HepG2 (cell line): ENCODE measurements at regions not wholly inside any gene's neighbourhood (a gene's known extent, or its start where the extent isn't known, plus 50 kb on each side); places are given as distances from the start of the nearest gene placed in this dataset.
"Not testable (repeated sequence)": the region's sequence is repeated elsewhere in the genome, so short reads cannot be mapped to it uniquely, and the experiment has no call there.

ENCODE experiments used
- ATAC-seq: fragments of 200-7000 bp; cut with Tn5 transposase; 3 replicates; pipeline ENCODE4 v1.9.1; 2020; ENCODE audit warnings: mild to moderate bottlenecking, moderate library complexity
- BruUV-seq: library from RNA; stranded (reverse); fragments of 400-500 nt; replicated peaks from 2 replicates; lab custom pipeline; 2021; lab: Mats Ljungman, UMichigan
- CTCF ChIA-PET: fragments of 300-600 bp; formaldehyde crosslinking; extraction: SDS; loops from one replicate; lab custom pipeline; 2021; ENCODE audit warnings: low total read pairs, inconsistent platforms, low intra/inter-chr PET ratio; lab: Yijun Ruan, JAX
- POLR2A ChIA-PET: fragments of 350-600 bp; sonication (Branson Sonifier 250); formaldehyde crosslinking; loops from one replicate; lab custom pipeline; 2020; ENCODE audit warnings: antibody characterized with exemption, inconsistent platforms; lab: Yijun Ruan, JAX
- DNase-seq: peaks from one replicate; pipeline ENCODE4 v3.0.0-alpha.2; 2015; ENCODE audit warnings: low spot score
- FAIRE-seq: peaks from 3 replicates; lab custom pipeline; 2011; peaks lifted over from hg19 to GRCh38; lab: Jason Lieb, UNC
- H2AFZ ChIP-seq: one replicate; pipeline ENCODE4 v1.6.1; 2011; ENCODE audit warnings: low read length, inconsistent platforms
- H3K27ac ChIP-seq: fragments of 300-600 bp; 3 replicates; pipeline ENCODE4 v1.8.0; 2011; ENCODE audit warnings: mixed run types, mild to moderate bottlenecking, mixed read lengths, low read length, inconsistent platforms; ENCODE audit not compliant: insufficient read depth; ENCODE audit errors: extremely low read length
- H3K27me3 ChIP-seq, 2 experiments: fragments of 200-600 bp in 1 of 2; 2 replicates in 1 of 2; 3 replicates in 1 of 2; pipeline versions ENCODE4 v1.6.0 to v1.8.0; 2011; ENCODE audit warnings: low read length in 2 of 2, mild to moderate bottlenecking in 2 of 2, moderate library complexity in 2 of 2, inconsistent platforms in 1 of 2; ENCODE audit not compliant: insufficient read depth in 2 of 2, control insufficient read depth in 1 of 2
- H3K36me3 ChIP-seq, 2 experiments: fragments of 200-600 bp in 1 of 2; replicated peaks in 1 of 2; 2 replicates in 1 of 2; 3 replicates in 1 of 2; pipeline versions ENCODE4 v1.5.1 to v1.8.0; 2011; ENCODE audit warnings: low read length in 2 of 2, inconsistent platforms in 1 of 2; ENCODE audit not compliant: insufficient read depth in 2 of 2, control insufficient read depth in 1 of 2
- H3K4me1 ChIP-seq: 2 replicates; pipeline ENCODE4 v1.5.1; 2012; ENCODE audit warnings: low read length, inconsistent platforms; ENCODE audit not compliant: insufficient read depth
- H3K4me2 ChIP-seq: 2 replicates; pipeline ENCODE4 v1.6.0; 2011; ENCODE audit warnings: low read depth, low read length, inconsistent platforms
- H3K4me3 ChIP-seq, 3 experiments: fragments of 200-600 bp in 1 of 3; sonication (generic), shearing (Covaris generic) in 1 of 3; replicated peaks in 1 of 3; 2 replicates each; pipeline ENCODE4 v1.5.1; 2011 to 2016; ENCODE audit warnings: low read length in 3 of 3, inconsistent platforms in 2 of 3, low read depth in 2 of 3, mild to moderate bottlenecking in 2 of 3, control low read depth in 1 of 3, mixed read lengths in 1 of 3; ENCODE audit not compliant: insufficient read depth in 1 of 3
- H3K79me2 ChIP-seq: one replicate; pipeline ENCODE4 v1.6.1; 2011; ENCODE audit warnings: low read length, inconsistent platforms; ENCODE audit not compliant: insufficient read depth
- H3K9ac ChIP-seq: 2 replicates; pipeline ENCODE4 v1.6.0; 2011; ENCODE audit warnings: mild to moderate bottlenecking, low read depth, low read length, inconsistent platforms; ENCODE audit not compliant: insufficient read depth
- H3K9me3 ChIP-seq: 2 replicates; pipeline ENCODE4 v1.5.1; 2012; ENCODE audit warnings: mild to moderate bottlenecking, low read length
- H4K20me1 ChIP-seq: 2 replicates; pipeline ENCODE4 v1.6.0; 2011; ENCODE audit warnings: inconsistent platforms, mild to moderate bottlenecking, low read length, moderate library complexity; ENCODE audit not compliant: insufficient read depth
- JARID2 ChIP-seq: sonication (generic); formaldehyde crosslinking; IDR thresholded peaks from 2 replicates; pipeline ENCODE4 v1.8.1; 2023; ENCODE audit warnings: missing genetic modification reagents, inconsistent platforms; ENCODE audit not compliant: insufficient replicate concordance
- MEIS2 ChIP-seq: sonication (generic); formaldehyde crosslinking; IDR thresholded peaks from 2 replicates; pipeline ENCODE4 v1.9.0; 2021; ENCODE audit warnings: mild to moderate bottlenecking, missing genetic modification reagents
- SP5 ChIP-seq: IDR thresholded peaks from 2 replicates; pipeline ENCODE4 v1.6.1; 2016; ENCODE audit warnings: low read depth, borderline replicate concordance
- WGBS: methylation state at CpG from one replicate; pipeline ENCODE4 v1.1.6; 2017; ENCODE audit warnings: low lambda C conversion rate; 5-methylcytosine and 5-hydroxymethylcytosine counted together
- in situ Hi-C: cut with HindIII; loops from 2 replicates; pipeline ENCODE4 v1.10.0; 2017; ENCODE audit warnings: low pct_unique_long_range_greater_than_20kb; ENCODE audit not compliant: extremely low pct_ligation_motif_present
- intact Hi-C: fragments of 100-400 bp; cut with micrococcal nuclease; formaldehyde crosslinking; loops from one replicate; pipeline ENCODE4 v1.10.0; 2022; ENCODE audit not compliant: unreplicated experiment

DNA sequence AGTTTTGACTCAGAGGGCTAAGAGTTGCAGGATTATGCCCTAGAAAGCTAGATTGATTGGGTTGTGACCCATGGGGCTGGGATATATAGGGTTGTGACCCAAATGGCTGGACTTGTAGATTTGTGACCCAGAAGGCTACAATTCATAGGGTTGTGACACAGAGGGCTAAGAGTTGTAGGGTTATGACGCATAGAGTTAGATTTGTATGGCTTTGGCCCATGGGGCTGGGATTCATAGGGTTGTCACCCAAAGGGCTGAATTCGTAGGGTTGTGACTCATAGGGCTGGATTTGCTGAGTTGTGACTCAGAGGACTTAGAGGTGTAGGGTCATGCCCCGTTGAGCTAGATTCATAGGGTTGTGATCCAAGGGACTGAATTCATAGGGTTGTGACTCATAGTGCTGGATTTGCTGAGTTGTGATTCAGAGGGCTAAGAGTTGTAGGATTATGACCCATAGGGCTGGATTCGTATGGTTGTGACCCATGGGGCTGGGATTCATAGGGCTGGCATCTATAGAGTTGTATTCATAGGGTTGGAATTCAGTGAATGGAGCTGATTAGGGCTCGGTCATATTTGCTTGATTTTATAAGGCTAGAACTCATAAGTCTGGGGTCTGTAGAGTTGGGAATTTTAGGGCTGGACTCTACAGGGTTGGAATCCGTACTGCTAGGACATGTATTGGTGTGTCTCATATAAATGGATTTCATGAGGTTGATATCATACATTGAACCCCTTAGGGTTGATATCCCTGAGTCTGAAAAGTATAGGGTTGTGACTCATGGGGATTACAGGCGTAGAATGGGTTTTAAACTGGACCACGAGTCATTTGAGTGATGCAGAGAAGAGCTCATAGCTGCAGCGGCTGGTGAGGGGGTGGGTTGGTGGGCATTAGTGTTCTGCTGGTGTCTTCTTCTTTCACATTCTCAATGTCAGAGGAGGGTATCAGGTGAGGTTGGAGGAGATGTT, 125.7 kb downstream of the CRLF2 start:
- no TSS peak for BruUV-seq
- H3K79me2 ChIP-seq: no peaks in the 10 kb centered on the region
- in situ Hi-C loops: no loop called here
- intact Hi-C loops: no loop called here
- POLR2A ChIA-PET: no interaction called here
- CTCF ChIA-PET: no interaction called here
- H3K9ac ChIP-seq: no peak overlapping the region
- no peak overlapping the region for H2AFZ ChIP-seq
- ATAC-seq (no peak), FAIRE-seq (no peak), DNase-seq (no peak)
- no peaks in the 10 kb centered on the region for H3K4me1 ChIP-seq
- no peak overlapping the region for H3K27ac ChIP-seq
- H3K27me3 ChIP-seq: peaks cover 0 to 6% of the 10 kb centered on the region in 2 experiments; a peak in 1 of 5 replicates
- H3K9me3 ChIP-seq: peaks cover 7% of the 10 kb centered on the region; the same call in 1 of the 2 replicates
- H4K20me1 ChIP-seq: no peaks in the 10 kb centered on the region
- no peak overlapping the region for H3K4me3 ChIP-seq
- no peaks in the 10 kb centered on the region for H3K36me3 ChIP-seq
- no peak overlapping the region for H3K4me2 ChIP-seq
- WGBS: 7% methylated on average over 9 of the region's 9 CpGs
- TF ChIP-seq SP5 (CRISPR knock-in tag): no peak
- no peak for TF ChIP-seq MEIS2
- TF ChIP-seq JARID2: no peak

DNA sequence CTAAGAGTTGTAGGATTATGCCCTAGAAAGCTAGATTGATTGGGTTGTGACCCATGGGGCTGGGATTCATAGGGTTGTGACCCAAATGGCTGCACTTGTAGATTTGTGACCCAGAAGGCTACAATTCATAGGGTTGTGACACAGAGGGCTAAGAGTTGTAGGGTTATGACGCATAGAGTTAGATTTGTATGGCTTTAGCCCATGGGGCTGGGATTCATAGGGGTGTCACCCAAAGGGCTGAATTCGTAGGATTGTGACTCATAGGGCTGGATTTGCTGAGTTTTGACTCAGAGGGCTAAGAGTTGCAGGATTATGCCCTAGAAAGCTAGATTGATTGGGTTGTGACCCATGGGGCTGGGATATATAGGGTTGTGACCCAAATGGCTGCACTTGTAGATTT, 126.6 kb downstream of the CRLF2 start:
- intact Hi-C loops, H3K27me3 ChIP-seq, in situ Hi-C loops, H2AFZ ChIP-seq, H3K4me3 ChIP-seq, BruUV-seq, CTCF ChIA-PET, H3K79me2 ChIP-seq, DNase-seq, H3K27ac ChIP-seq, H3K9ac ChIP-seq, H3K4me1 ChIP-seq, H3K4me2 ChIP-seq, FAIRE-seq, H3K36me3 ChIP-seq, H4K20me1 ChIP-seq, POLR2A ChIA-PET, ATAC-seq, H3K9me3 ChIP-seq: not testable (repeated sequence)
- 20% methylated on average over 2 of the region's 2 CpGs for WGBS
